DOHH2 (cell line): ENCODE measurements at regions not wholly inside any gene's neighbourhood (a gene's known extent, or its start where the extent isn't known, plus 50 kb on each side); places are given as distances from the start of the nearest gene placed in this dataset.

ENCODE experiments used
- CTCF ChIP-seq: fragments of 200-600 bp; sonication (generic); IDR thresholded peaks from one replicate; pipeline ENCODE4 v1.5.1; 2014; ENCODE audit warnings: antibody characterized with exemption, mild to moderate bottlenecking, low read depth, low read length; ENCODE audit not compliant: poor library complexity, severe bottlenecking
- EZH2phosphoT487 ChIP-seq: fragments of 200-600 bp; sonication (generic); IDR thresholded peaks from 2 replicates; pipeline ENCODE4 v1.6.1; 2017; ENCODE audit warnings: borderline replicate concordance, mild to moderate bottlenecking, antibody characterized with exemption, low read length, moderate library complexity, mixed read lengths

- no peak for TF ChIP-seq CTCF
- TF ChIP-seq EZH2phosphoT487: no peak
These were observed 235.7 kb upstream of the SDK2 start for GRCh38 chr17:73879987-73880386.
